Astrocyte (in vitro differentiated cells and primary cell): ENCODE measurements at regions not wholly inside any gene's neighbourhood (a gene's known extent, or its start where the extent isn't known, plus 50 kb on each side); places are given as distances from the start of the nearest gene placed in this dataset.

Source experiments
- DNase-seq: peaks from one replicate; pipeline ENCODE4 v3.0.0-alpha.2; 2010; ENCODE audit warnings: low read depth
- FAIRE-seq: peaks from 2 replicates; lab custom pipeline; 2011; peaks lifted over from hg19 to GRCh38; lab: Jason Lieb, UNC
- H2AFZ ChIP-seq: 2 replicates; pipeline ENCODE4 v1.6.0; 2012; ENCODE audit warnings: low read depth, low read length, inconsistent platforms
- H3K27ac ChIP-seq: 2 replicates; pipeline ENCODE4 v1.5.1; 2011; ENCODE audit warnings: low read depth, low read length, inconsistent platforms
- H3K27me3 ChIP-seq: 2 replicates; pipeline ENCODE4 v1.6.0; 2011; ENCODE audit warnings: low read length, inconsistent platforms; ENCODE audit not compliant: insufficient read depth
- H3K36me3 ChIP-seq: 2 replicates; pipeline ENCODE4 v1.5.1; 2011; ENCODE audit warnings: low read length, inconsistent platforms; ENCODE audit not compliant: insufficient read depth
- H3K4me1 ChIP-seq: 2 replicates; pipeline ENCODE4 v1.5.1; 2011; ENCODE audit warnings: low read length, inconsistent platforms; ENCODE audit not compliant: insufficient read depth
- H3K4me2 ChIP-seq: 2 replicates; pipeline ENCODE4 v1.6.0; 2012; ENCODE audit warnings: low read length, inconsistent platforms
- H3K4me3 ChIP-seq: 2 replicates; pipeline ENCODE4 v1.5.1; 2011; ENCODE audit warnings: low read depth, mild to moderate bottlenecking, low read length, inconsistent platforms; ENCODE audit not compliant: insufficient read depth
- H3K79me2 ChIP-seq: 2 replicates; pipeline ENCODE4 v1.6.0; 2012; ENCODE audit warnings: mild to moderate bottlenecking, low read length, inconsistent platforms; ENCODE audit not compliant: insufficient read depth
- H3K9ac ChIP-seq: 2 replicates; pipeline ENCODE4 v1.6.0; 2012; ENCODE audit warnings: mild to moderate bottlenecking, low read length, inconsistent platforms
- H3K9me3 ChIP-seq: 2 replicates; pipeline ENCODE4 v1.5.1; 2012; ENCODE audit warnings: low read depth, mild to moderate bottlenecking, low read length, inconsistent platforms; ENCODE audit not compliant: insufficient read depth
- H4K20me1 ChIP-seq: 2 replicates; pipeline ENCODE4 v1.6.0; 2012; ENCODE audit warnings: low read length, inconsistent platforms; ENCODE audit not compliant: insufficient read depth
- H3K27ac Mint-ChIP-seq: one replicate; pipeline ENCODE4 v1.8.0; 2021; ENCODE audit warnings: mild to moderate bottlenecking, mixed read lengths; ENCODE audit not compliant: unreplicated experiment
- H3K27me3 Mint-ChIP-seq: one replicate; pipeline ENCODE4 v1.8.0; 2021; ENCODE audit warnings: low read depth, mixed read lengths; ENCODE audit not compliant: unreplicated experiment
- H3K36me3 Mint-ChIP-seq: one replicate; pipeline ENCODE4 v1.8.0; 2021; ENCODE audit warnings: low read depth, mixed read lengths; ENCODE audit not compliant: unreplicated experiment
- H3K4me1 Mint-ChIP-seq: one replicate; pipeline ENCODE4 v1.8.0; 2021; ENCODE audit warnings: low read depth, mixed read lengths; ENCODE audit not compliant: unreplicated experiment
- H3K4me3 Mint-ChIP-seq: one replicate; pipeline ENCODE4 v1.8.0; 2021; ENCODE audit warnings: mild to moderate bottlenecking, moderate library complexity, mixed read lengths; ENCODE audit not compliant: unreplicated experiment
- H3K9me3 Mint-ChIP-seq: one replicate; pipeline ENCODE4 v1.8.0; 2021; ENCODE audit warnings: mild to moderate bottlenecking, mixed read lengths; ENCODE audit not compliant: unreplicated experiment
- CTCF ChIP-seq: IDR thresholded peaks from 2 replicates; pipeline ENCODE4 v1.5.1; 2011; ENCODE audit warnings: low read depth, mild to moderate bottlenecking, inconsistent platforms, low read length, moderate library complexity; ENCODE audit not compliant: insufficient read depth
- EZH2 ChIP-seq: IDR thresholded peaks from 2 replicates; pipeline ENCODE4 v1.6.1; 2012; ENCODE audit warnings: mild to moderate bottlenecking, low read length, inconsistent platforms; ENCODE audit not compliant: insufficient read depth

- Mint-ChIP-seq H3K9me3 (peaks cover 4% of the 10 kb centered on the region), H3K36me3 (peaks cover 2% of the 10 kb centered on the region), H3K4me1 (peaks cover 8% of the 10 kb centered on the region), H3K27me3 (peaks cover 3% of the 10 kb centered on the region), H3K4me3 (no peak overlapping the region), H3K27ac (no peak overlapping the region)
- Histone ChIP-seq H3K27ac (no peak overlapping the region), H3K4me1 (no peaks in the 10 kb centered on the region), H3K27me3 (no peaks in the 10 kb centered on the region), H3K4me2 (no peak overlapping the region), H4K20me1 (no peaks in the 10 kb centered on the region), H3K4me3 (no peak overlapping the region), H3K36me3 (no peaks in the 10 kb centered on the region), H3K79me2 (no peaks in the 10 kb centered on the region), H3K9ac (no peak overlapping the region), H3K9me3 (no peaks in the 10 kb centered on the region), H2AFZ (no peak overlapping the region)
- FAIRE-seq, result no peak
- DNase-seq, result no peak
- no peak for TF ChIP-seq CTCF
- no peak for TF ChIP-seq EZH2
Observed at GRCh38 chr14:54278665-54279295, 118.0 kb upstream of the CDKN3 start.

GRCh38 chr14:54282849-54283248, 114.0 kb upstream of the CDKN3 start:
- Histone ChIP-seq H3K4me3 (no peak overlapping the region), H2AFZ (no peak overlapping the region), H3K79me2 (no peaks in the 10 kb centered on the region), H4K20me1 (no peaks in the 10 kb centered on the region), H3K27me3 (no peaks in the 10 kb centered on the region), H3K9ac (no peak overlapping the region), H3K36me3 (no peaks in the 10 kb centered on the region), H3K4me1 (no peaks in the 10 kb centered on the region), H3K27ac (no peak overlapping the region), H3K4me2 (no peak overlapping the region), H3K9me3 (no peaks in the 10 kb centered on the region)
- no peak for DNase-seq
- H3K4me3 Mint-ChIP-seq, result no peak overlapping the region
- no peak overlapping the region for H3K27ac Mint-ChIP-seq
- peaks cover 10% of the 10 kb centered on the region for H3K4me1 Mint-ChIP-seq
- peaks cover 9% of the 10 kb centered on the region for H3K27me3 Mint-ChIP-seq
- TF ChIP-seq CTCF, result no peak
- no peak for TF ChIP-seq EZH2
- no peak for FAIRE-seq
- peaks cover 2% of the 10 kb centered on the region for H3K36me3 Mint-ChIP-seq
- peaks cover 4% of the 10 kb centered on the region for H3K9me3 Mint-ChIP-seq

- Histone ChIP-seq H3K4me2 (no peak overlapping the region), H3K9ac (no peak overlapping the region), H3K79me2 (no peaks in the 10 kb centered on the region), H3K4me3 (no peak overlapping the region), H3K27ac (no peak overlapping the region), H3K4me1 (no peaks in the 10 kb centered on the region), H3K9me3 (no peaks in the 10 kb centered on the region), H2AFZ (no peak overlapping the region), H3K36me3 (no peaks in the 10 kb centered on the region), H4K20me1 (no peaks in the 10 kb centered on the region), H3K27me3 (no peaks in the 10 kb centered on the region)
- no peak overlapping the region for H3K27ac Mint-ChIP-seq
- H3K4me3 Mint-ChIP-seq, result no peak overlapping the region
- peaks cover 4% of the 10 kb centered on the region for H3K9me3 Mint-ChIP-seq
- DNase-seq (no peak), FAIRE-seq (no peak)
- H3K36me3 Mint-ChIP-seq, result peaks cover 2% of the 10 kb centered on the region
- H3K27me3 Mint-ChIP-seq, result peaks cover 9% of the 10 kb centered on the region
- peaks cover 2% of the 10 kb centered on the region for H3K4me1 Mint-ChIP-seq
- TF ChIP-seq CTCF (no peak), EZH2 (no peak)
Observed at GRCh38 chr14:54285030-54285429, 111.8 kb upstream of the CDKN3 start.
